Mesenchymal stem cell (in vitro differentiated cells and primary cell): ENCODE measurements at regions not wholly inside any gene's neighbourhood (a gene's known extent, or its start where the extent isn't known, plus 50 kb on each side); places are given as distances from the start of the nearest gene placed in this dataset.

Experiments used
- DNase-seq: peaks from one replicate; pipeline ENCODE4 v3.0.0-alpha.2; 2013
- H2AFZ ChIP-seq: one replicate; pipeline ENCODE4 v1.6.1; 2013; ENCODE audit warnings: low read depth, mild to moderate bottlenecking, control low read depth, inconsistent platforms, low read length, moderate library complexity
- H2AK5ac ChIP-seq: 2 replicates; pipeline ENCODE4 v1.6.1; 2013; ENCODE audit warnings: low read length, moderate library complexity, mild to moderate bottlenecking, inconsistent platforms; ENCODE audit not compliant: severe bottlenecking
- H2BK120ac ChIP-seq: one replicate; pipeline ENCODE4 v1.6.1; 2013; ENCODE audit warnings: low read depth, mild to moderate bottlenecking, inconsistent platforms, low read length, moderate library complexity
- H2BK12ac ChIP-seq, 2 experiments: one replicate each; pipeline ENCODE4 v1.6.1; 2013; ENCODE audit warnings: inconsistent platforms in 2 of 2, low read length in 2 of 2, mild to moderate bottlenecking in 2 of 2, moderate library complexity in 2 of 2, control low read depth in 1 of 2
- H2BK15ac ChIP-seq: one replicate; pipeline ENCODE4 v1.6.1; 2013; ENCODE audit warnings: mild to moderate bottlenecking, low read depth, inconsistent platforms; ENCODE audit not compliant: poor library complexity, severe bottlenecking
- H2BK5ac ChIP-seq: 2 replicates; pipeline ENCODE4 v1.6.1; 2013; ENCODE audit warnings: low read depth, mild to moderate bottlenecking, low read length, control low read depth, inconsistent platforms; ENCODE audit not compliant: poor library complexity, severe bottlenecking
- H3K14ac ChIP-seq, 2 experiments: one replicate each; pipeline ENCODE4 v1.6.1; 2013; ENCODE audit warnings: inconsistent platforms in 2 of 2, low read length in 2 of 2, control low read depth in 1 of 2, mild to moderate bottlenecking in 1 of 2, moderate library complexity in 1 of 2
- H3K18ac ChIP-seq, 2 experiments: one replicate each; pipeline ENCODE4 v1.6.1; 2013; ENCODE audit warnings: inconsistent platforms in 2 of 2, low read length in 2 of 2, control low read depth in 1 of 2, low read depth in 1 of 2, mild to moderate bottlenecking in 1 of 2
- H3K23ac ChIP-seq, 2 experiments: one replicate each; pipeline ENCODE4 v1.6.1; 2013; ENCODE audit warnings: inconsistent platforms in 2 of 2, low read length in 2 of 2, mild to moderate bottlenecking in 2 of 2, moderate library complexity in 2 of 2, control low read depth in 1 of 2
- H3K27ac ChIP-seq: 2 replicates; pipeline ENCODE4 v1.5.1; 2013; ENCODE audit warnings: mild to moderate bottlenecking, moderate library complexity, low read length, control low read depth, inconsistent platforms; ENCODE audit not compliant: poor library complexity, severe bottlenecking
- H3K27me3 ChIP-seq, 2 experiments: 2 replicates each; pipeline versions ENCODE4 v1.6.1 to v1.7.0; 2013; ENCODE audit warnings: low read length in 2 of 2, mild to moderate bottlenecking in 2 of 2, moderate library complexity in 2 of 2, control low read depth in 1 of 2, inconsistent platforms in 1 of 2; ENCODE audit not compliant: control insufficient read depth in 1 of 2, insufficient read depth in 1 of 2
- H3K36me3 ChIP-seq, 2 experiments: 2 replicates each; pipeline versions ENCODE4 v1.6.1 to v1.7.0; 2013; ENCODE audit warnings: low read length in 2 of 2, control low read depth in 1 of 2, inconsistent platforms in 1 of 2, low read depth in 1 of 2, mild to moderate bottlenecking in 1 of 2; ENCODE audit not compliant: insufficient read depth in 2 of 2, control insufficient read depth in 1 of 2
- H3K4ac ChIP-seq, 2 experiments: one replicate each; pipeline ENCODE4 v1.6.1; 2013; ENCODE audit warnings: inconsistent platforms in 2 of 2, low read length in 2 of 2, mild to moderate bottlenecking in 2 of 2, moderate library complexity in 2 of 2, control low read depth in 1 of 2, low read depth in 1 of 2
- H3K4me1 ChIP-seq: 2 replicates; pipeline ENCODE4 v1.6.1; 2013; ENCODE audit warnings: low read depth, low read length, control low read depth; ENCODE audit not compliant: control insufficient read depth, insufficient read depth
- H3K4me2 ChIP-seq: 2 replicates; pipeline ENCODE4 v1.6.1; 2013; ENCODE audit warnings: low read length, mild to moderate bottlenecking, inconsistent platforms; ENCODE audit not compliant: poor library complexity, severe bottlenecking
- H3K4me3 ChIP-seq, 2 experiments: 2 replicates each; pipeline versions ENCODE4 v1.5.1 to v1.7.0; 2013; ENCODE audit warnings: low read length in 2 of 2, mild to moderate bottlenecking in 2 of 2, control low read depth in 1 of 2, low read depth in 1 of 2; ENCODE audit not compliant: insufficient read depth in 1 of 2
- H3K79me1 ChIP-seq: replicated peaks from 2 replicates; pipeline ENCODE4 v1.6.1; 2013; ENCODE audit warnings: mild to moderate bottlenecking, control low read depth, low read length, inconsistent platforms; ENCODE audit not compliant: poor library complexity, severe bottlenecking
- H3K9ac ChIP-seq: 2 replicates; pipeline ENCODE4 v1.7.0; 2013; ENCODE audit warnings: mild to moderate bottlenecking, low read length, moderate library complexity
- H3K9me3 ChIP-seq: 2 replicates; pipeline ENCODE4 v1.7.0; 2013; ENCODE audit warnings: mild to moderate bottlenecking, low read length; ENCODE audit not compliant: control insufficient read depth
- H4K8ac ChIP-seq: one replicate; pipeline ENCODE4 v1.6.1; 2013; ENCODE audit warnings: inconsistent platforms, mild to moderate bottlenecking, low read length, moderate library complexity
- H4K91ac ChIP-seq: one replicate; pipeline ENCODE4 v1.6.1; 2013; ENCODE audit warnings: mild to moderate bottlenecking, low read length, inconsistent platforms
- WGBS: methylation state at CpG from one replicate; pipeline ENCODE4 v1.1.7; 2013; ENCODE audit warnings: mixed read lengths; 5-methylcytosine and 5-hydroxymethylcytosine counted together

DNA sequence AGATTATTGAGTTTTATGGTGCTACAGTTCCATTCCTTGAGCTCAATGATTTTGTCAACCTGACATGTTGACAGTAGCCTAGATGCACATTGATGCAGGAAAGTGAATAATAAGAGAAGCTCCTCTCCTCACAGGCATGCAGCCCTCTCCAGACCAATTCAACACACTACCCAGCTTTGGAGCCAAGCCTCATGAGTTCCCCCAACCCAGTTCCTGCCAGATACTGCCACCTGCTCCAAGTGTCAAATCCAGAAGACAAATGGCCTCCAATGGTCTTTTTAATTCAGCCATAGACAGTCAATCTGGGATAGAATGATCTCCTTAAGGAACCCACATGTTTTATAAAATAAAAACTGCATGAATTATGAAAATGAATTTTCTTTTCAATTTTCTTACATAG, 83.7 kb upstream of the ARHGEF3 start:
- Histone ChIP-seq H3K4me3 (no peak overlapping the region), H3K4me2 (no peak overlapping the region)

DNA sequence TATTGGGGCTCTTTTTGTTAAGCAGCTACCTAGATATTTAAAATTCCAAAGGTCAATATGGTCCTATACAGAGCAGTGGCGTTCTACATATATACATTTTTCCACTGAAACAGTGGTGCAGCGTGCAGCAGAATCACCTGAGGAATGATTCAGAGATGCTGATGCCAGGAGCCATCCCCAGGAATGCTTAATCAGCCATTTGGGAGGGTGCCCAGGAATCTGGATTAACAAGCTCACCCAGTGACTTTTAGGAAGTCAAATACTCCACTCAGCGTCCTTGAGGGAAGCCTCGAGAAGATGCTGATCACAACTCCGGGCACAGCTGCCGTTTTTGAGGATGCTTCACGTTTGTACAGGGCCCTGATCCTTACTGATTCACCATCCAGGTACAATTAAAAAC, 82.6 kb upstream of the ARHGEF3 start:
- no peak overlapping the region for H3K4ac ChIP-seq
- H3K9ac ChIP-seq = no peak overlapping the region
- peaks cover 0 to 11% of the 10 kb centered on the region in 2 experiments for H3K36me3 ChIP-seq
- WGBS = 84% methylated on average over 7 of the region's 7 CpGs
- H3K9me3 ChIP-seq = no peaks in the 10 kb centered on the region
- H2BK5ac ChIP-seq = no peak overlapping the region
- H4K8ac ChIP-seq = no peak overlapping the region
- H3K27ac ChIP-seq = no peak overlapping the region
- H2AFZ ChIP-seq = no peak overlapping the region
- H4K91ac ChIP-seq = no peak overlapping the region
- H3K4me1 ChIP-seq = no peaks in the 10 kb centered on the region
- no peak overlapping the region for H3K18ac ChIP-seq
- H2AK5ac ChIP-seq = no peak overlapping the region
- no peak overlapping the region for H3K4me3 ChIP-seq
- no peaks in the 10 kb centered on the region for H3K79me1 ChIP-seq
- H3K14ac ChIP-seq = no peak overlapping the region
- no peak overlapping the region for H2BK15ac ChIP-seq
- no peak overlapping the region for H3K23ac ChIP-seq
- no peak overlapping the region for H2BK12ac ChIP-seq
- DNase-seq = no peak
- no peaks in the 10 kb centered on the region for H3K27me3 ChIP-seq
- no peak overlapping the region for H2BK120ac ChIP-seq
- H3K4me2 ChIP-seq = no peak overlapping the region

More for the DNA sequence above, 83.7 kb upstream of the ARHGEF3 start:
- H3K4me1 ChIP-seq = no peaks in the 10 kb centered on the region
- no peak overlapping the region for H2BK15ac ChIP-seq
- H2AK5ac ChIP-seq = no peak overlapping the region
- H2AFZ ChIP-seq = no peak overlapping the region
- H3K79me1 ChIP-seq = no peaks in the 10 kb centered on the region
- H2BK12ac ChIP-seq = no peak overlapping the region
- H3K14ac ChIP-seq = no peak overlapping the region
- no peak for DNase-seq
- H4K91ac ChIP-seq = no peak overlapping the region
- no peak overlapping the region for H3K4ac ChIP-seq
- H3K36me3 ChIP-seq = peaks cover 0 to 7% of the 10 kb centered on the region in 2 experiments
- H3K18ac ChIP-seq = no peak overlapping the region
- no peaks in the 10 kb centered on the region for H3K27me3 ChIP-seq
- H3K23ac ChIP-seq = no peak overlapping the region
- no peak overlapping the region for H4K8ac ChIP-seq
- H3K9ac ChIP-seq = no peak overlapping the region
- no peak overlapping the region for H2BK120ac ChIP-seq
- H3K9me3 ChIP-seq = no peaks in the 10 kb centered on the region
- no peak overlapping the region for H2BK5ac ChIP-seq
- no peak overlapping the region for H3K27ac ChIP-seq

DNA sequence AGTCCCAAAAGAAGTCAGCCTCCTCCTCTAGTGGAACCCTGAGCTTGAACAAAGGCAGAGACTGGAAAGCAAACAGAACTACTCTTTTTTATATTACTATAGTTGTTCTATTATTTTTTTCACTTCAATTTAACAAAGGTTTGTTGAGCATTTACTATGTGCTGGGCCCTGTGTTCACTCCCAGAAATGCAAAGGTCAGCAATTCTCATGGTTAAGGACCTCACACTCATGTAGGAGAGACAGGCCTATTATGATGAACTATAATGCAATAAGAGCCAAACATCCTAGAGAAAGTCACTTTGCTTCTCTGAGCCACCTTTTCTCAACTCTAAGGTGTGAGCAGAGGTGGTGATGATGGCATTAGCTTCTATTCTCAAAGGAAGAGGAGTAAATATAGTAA, 82.1 kb upstream of the ARHGEF3 start:
- no peak overlapping the region for H3K23ac ChIP-seq
- H3K4me3 ChIP-seq = no peak overlapping the region
- no peaks in the 10 kb centered on the region for H3K27me3 ChIP-seq
- H3K79me1 ChIP-seq = no peaks in the 10 kb centered on the region
- H3K4me2 ChIP-seq = no peak overlapping the region
- H3K27ac ChIP-seq = no peak overlapping the region
- H3K14ac ChIP-seq = no peak overlapping the region
- H4K91ac ChIP-seq = no peak overlapping the region
- H2BK12ac ChIP-seq = no peak overlapping the region
- H3K9me3 ChIP-seq = no peaks in the 10 kb centered on the region
- no peak for DNase-seq
- peaks cover 0 to 11% of the 10 kb centered on the region in 2 experiments for H3K36me3 ChIP-seq
- no peak overlapping the region for H2BK120ac ChIP-seq
- H2AFZ ChIP-seq = no peak overlapping the region
- no peak overlapping the region for H2AK5ac ChIP-seq
- H4K8ac ChIP-seq = no peak overlapping the region
- H2BK15ac ChIP-seq = no peak overlapping the region
- H3K4ac ChIP-seq = no peak overlapping the region
- H3K4me1 ChIP-seq = no peaks in the 10 kb centered on the region
- no peak overlapping the region for H3K18ac ChIP-seq
- H2BK5ac ChIP-seq = no peak overlapping the region
- H3K9ac ChIP-seq = no peak overlapping the region

DNA sequence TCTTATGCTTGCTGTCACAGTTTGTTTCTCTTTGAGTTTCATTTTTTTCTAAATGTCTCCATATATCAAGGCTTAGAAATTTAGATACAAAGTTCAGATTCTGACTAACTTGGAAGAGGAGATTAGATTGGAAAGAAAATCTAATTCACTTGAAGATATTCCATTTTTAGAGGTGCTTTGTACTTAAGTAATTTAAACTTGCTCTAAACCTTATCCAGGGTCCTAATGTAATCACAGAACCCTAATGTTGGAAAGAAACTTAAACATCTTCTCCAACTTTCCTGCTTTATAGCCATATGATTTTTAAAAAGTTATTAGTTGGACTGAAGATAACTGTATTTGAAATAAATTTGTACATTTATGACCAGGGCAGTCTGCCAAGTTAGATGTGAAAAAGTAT, 81.1 kb upstream of the ARHGEF3 start:
- Histone ChIP-seq H3K9me3 (no peaks in the 10 kb centered on the region), H3K36me3 (peaks cover 0 to 11% of the 10 kb centered on the region in 2 experiments), H3K9ac (no peak overlapping the region), H3K14ac (no peak overlapping the region), H3K18ac (no peak overlapping the region), H3K27ac (no peak overlapping the region), H2AFZ (no peak overlapping the region), H3K4me3 (no peak overlapping the region), H3K79me1 (no peaks in the 10 kb centered on the region), H3K27me3 (no peaks in the 10 kb centered on the region), H4K91ac (no peak overlapping the region), H2BK120ac (no peak overlapping the region), H2BK15ac (no peak overlapping the region), H2BK12ac (no peak overlapping the region), H3K4me2 (no peak overlapping the region), H2AK5ac (no peak overlapping the region), H4K8ac (no peak overlapping the region), H2BK5ac (no peak overlapping the region), H3K23ac (no peak overlapping the region), H3K4me1 (no peaks in the 10 kb centered on the region), H3K4ac (no peak overlapping the region)
- no peak for DNase-seq
